GM11168 (cell line): ENCODE measurements at regions not wholly inside any gene's neighbourhood (a gene's known extent, or its start where the extent isn't known, plus 50 kb on each side); places are given as distances from the start of the nearest gene placed in this dataset.

Experiments
- in situ Hi-C: fragments of 300-500 bp; cut with MboI; formaldehyde crosslinking; loops from one replicate; pipeline ENCODE4 v1.12.0; 2022; ENCODE audit warnings: low sequenced_read_pairs; ENCODE audit not compliant: unreplicated experiment

DNA sequence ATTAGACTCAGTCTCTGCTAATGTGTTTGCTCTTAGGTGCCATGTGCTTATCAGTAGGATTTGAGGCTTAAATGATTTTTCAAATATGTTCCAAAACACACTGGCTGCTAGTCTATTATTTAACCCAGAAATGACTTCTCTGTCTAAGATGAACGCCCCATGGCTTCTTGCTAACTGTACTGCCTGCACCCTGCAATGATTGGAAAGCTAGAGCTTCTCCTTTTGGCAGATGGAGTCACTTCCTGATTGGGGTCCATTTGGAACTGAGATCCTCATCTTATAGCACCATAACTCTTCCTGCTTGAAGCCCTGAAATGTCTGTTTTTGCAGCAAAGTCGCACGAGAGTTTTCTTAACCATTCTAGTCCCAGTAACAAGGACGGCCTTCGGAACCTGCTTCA is 186.5 kb upstream of the ADO start:
- in situ Hi-C loops: loop anchor here (5.0 to 10.0 kb wide), 2 partner anchors 67 to 194 kb away; no protein-coding TSS in a partner anchor

DNA sequence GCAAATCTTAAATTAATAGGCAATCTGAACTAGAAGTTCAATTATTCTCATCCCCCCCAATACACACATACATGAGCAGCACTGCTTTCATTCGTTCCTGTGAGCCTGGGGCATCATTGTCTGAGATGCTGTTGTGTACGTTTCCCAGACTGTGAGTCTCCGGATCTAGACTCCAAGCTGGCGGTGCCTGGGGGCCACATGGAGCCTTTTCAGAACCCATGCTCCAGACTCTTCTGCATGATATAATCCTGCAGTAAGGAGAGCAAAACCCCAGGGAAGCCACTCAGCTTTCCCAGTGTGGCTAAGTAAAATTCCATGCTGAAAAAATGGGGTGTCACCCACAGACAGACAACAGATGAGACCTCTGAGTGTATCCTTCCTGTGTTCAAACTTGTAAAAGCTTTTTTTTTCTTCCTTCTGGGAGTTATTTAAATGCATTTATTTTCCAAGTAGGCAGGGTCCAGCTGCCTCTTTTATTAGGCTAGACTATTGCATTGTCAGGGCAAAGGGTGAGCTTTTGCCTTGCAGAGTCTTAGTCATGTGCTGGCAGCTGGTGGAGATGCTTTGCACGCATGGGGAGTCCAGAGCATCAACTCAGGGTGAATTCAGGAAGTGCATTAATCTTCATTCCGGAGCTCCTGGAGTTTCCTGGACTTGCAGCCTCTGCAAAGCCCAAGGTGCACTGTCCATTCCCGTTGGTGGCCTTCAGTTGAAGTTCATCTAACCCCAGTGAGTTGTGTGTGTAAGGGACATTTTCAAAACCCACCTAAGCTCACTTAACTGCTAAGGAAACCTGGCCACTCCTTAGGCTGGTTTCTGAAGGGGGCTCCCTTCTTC is 185.7 kb upstream of the ADO start:
- in situ Hi-C loops: loop anchor here (5.0 to 10.0 kb wide), 2 partner anchors 66 to 194 kb away; no protein-coding TSS in a partner anchor

DNA sequence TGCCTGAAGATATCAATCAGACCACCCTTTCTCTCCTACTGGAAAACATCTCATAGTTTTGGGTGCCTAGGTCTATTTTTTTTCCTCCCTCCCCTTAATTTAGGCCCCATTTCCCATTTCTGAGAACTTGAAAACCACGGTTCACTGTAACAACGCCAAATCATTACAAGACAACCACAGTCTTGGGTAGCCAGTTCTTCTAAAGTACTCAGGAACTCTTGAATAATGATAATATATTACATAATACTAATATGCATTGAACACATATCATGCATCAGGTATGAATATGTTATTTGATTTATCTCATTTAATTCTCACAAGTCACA is 185.1 kb upstream of the ADO start:
- in situ Hi-C loops: loop anchor here (5.0 to 10.0 kb wide), 2 partner anchors 65 to 193 kb away; no protein-coding TSS in a partner anchor

DNA sequence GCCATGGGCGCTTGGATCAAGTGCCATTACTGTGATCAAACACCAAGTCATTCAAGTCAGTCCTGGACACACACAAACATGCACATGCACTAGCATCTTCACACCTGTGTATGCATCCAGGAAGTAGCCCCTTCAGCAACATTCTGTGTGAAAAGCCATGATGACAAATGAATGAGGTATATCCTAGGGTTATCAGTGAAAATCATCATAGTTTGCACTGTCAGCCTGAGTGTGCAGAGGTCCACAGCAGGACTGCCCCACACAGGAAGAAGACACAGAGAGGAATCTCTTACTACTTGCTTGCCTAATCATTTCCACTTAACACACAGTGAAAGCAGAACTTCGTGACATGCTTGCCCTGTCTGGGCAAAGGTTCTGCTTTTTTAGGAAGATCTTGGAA is 184.0 kb upstream of the ADO start:
- in situ Hi-C loops: no loop called here

DNA sequence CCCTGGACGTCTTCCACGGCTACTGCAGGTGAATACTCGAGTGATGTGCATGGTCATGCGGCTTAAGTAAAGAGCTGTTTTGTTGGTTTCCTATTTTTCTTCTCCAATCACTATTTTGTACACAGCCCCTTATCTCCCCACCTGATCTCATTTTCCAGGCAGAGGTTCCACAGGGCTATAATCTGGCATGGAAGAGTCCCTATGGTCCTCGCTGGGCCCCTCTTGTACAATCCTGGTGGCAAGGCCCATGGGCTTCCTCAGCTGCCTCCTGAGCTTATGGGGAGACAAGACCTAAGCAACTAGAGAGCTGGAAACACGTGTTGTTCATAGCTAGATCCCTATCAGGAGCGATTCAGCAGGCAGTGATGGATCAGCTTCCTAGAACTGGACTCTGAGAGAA is 181.3 kb upstream of the ADO start:
- in situ Hi-C loops: no loop called here

DNA sequence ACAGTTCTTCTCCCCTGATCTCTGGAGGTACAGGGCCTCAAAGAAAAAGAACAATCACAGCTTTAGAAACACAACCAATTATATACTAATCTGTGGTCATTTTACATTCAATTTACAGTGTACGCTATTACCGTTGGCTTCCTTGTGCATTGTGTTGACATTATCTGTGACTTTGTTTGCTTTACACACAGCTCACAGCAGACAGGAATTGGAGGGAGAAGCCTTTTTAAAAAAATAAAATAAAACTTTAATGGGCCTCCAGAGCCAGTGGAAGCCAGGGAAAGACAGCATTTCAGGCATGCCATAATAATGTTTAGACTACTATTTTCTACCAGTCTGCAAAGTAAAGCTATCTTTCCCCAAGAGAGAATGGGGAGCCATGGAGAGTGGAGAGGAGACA is 179.0 kb upstream of the ADO start:
- in situ Hi-C loops: no loop called here

DNA sequence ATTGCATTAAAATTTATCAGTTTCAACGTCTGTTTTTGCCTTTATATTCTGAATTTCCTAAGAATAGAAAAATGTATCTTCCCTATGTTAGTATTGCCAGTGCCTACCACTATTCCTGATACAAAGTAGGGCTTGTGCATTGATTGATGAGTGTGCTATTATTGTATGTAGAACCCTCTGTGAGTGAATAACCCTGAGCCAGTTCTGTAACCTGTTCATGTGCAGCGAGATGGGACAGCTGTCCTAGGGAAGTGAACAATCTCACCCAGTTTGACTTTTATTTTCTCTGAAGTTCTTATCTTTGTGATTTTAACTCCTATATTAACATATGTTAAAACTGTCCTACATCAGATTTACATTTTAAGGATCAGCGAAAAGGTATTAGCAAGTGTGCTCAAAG is 178.4 kb upstream of the ADO start:
- in situ Hi-C loops: no loop called here

DNA sequence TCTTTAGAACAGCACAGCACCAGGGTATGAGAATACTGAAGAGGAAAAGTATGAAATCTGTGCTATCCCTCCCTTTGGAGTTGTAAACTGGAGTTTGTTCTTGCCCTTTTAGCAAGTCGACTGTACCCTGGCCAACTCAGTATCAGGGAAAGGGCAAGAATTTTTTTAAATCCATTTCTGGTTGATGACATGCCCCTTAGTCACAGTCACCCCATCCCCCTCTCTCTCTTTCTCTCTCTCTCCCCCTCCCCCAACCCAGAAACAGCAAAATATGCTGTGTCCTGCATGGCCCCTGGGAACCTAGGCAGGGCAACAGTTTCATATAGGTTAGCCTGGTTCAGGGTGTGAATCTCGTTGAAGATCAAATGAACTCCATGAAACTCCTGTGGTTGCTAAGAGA is 177.7 kb upstream of the ADO start:
- in situ Hi-C loops: no loop called here

DNA sequence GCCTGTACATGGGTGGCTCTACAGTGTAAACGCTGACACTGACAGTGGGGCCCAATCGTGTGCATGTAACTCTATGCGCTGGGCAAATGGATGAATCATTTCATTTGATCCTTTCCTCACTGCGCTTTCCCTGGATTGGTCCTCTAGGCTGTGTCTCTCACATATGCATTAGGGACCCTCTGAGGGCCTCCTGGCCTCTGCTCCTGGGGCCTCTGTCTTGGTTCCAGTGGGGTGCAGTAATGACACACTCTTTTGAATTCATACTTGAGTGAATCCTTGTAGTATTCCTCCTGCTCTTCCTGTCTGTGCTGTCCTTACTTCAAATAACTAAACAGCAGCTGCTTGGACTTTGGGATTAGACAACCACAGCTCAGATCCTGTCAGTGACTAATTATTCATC is 176.5 kb upstream of the ADO start:
- in situ Hi-C loops: no loop called here

DNA sequence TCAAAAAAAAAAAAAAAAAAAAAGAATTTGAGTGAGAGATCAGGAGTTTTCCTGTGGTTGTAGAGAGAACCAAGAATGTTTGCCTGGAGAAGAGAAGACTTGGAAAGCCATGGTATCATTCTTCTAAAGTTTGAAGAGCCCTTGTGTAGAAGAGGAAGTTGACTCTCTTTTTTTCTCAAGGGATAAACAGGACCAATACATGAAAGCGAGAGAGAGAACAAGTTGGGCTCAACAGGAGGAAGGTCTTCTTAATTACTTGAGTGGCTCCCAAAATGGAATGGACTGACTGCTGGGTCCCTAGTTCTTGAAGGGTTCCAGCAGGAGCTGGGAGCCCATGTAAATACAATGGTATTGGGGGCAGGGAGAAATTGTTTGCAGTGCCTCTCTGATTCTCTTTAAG is 173.3 kb upstream of the ADO start:
- in situ Hi-C loops: no loop called here

DNA sequence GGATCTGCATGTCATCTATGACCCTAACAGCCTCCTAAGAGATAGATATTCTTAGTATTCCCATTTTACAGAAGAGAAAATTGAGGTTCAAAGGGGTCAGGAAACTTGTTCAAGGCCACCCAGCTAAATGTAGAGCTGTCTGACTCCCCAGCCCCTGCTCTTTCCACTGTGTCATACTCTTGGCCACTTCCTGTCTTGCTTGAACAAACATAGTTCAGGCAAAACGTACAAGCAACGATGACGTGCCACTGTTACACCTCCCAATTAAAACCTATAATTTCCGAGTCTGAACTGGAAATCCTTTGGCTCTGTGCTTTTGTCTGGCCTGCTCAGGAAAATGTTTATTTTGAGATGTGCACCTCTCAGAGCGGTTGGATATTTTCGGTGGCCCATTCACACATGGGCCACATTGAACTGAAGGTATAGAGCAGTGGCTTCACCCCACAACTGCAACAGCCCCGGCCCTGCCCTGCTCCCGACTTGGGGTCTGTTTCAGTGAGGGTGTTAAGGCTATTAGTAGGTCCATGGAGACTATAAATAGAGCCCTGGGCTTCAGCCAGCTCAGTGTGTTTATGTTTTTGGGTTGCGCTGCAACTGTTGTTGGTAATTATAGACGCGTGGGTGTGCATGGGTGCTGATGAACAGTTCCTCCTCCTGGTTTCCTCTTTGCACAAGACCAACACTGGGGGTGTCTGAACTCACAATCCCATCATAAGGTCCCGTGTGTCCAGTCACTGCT is 172.3 kb upstream of the ADO start:
- in situ Hi-C loops: no loop called here

DNA sequence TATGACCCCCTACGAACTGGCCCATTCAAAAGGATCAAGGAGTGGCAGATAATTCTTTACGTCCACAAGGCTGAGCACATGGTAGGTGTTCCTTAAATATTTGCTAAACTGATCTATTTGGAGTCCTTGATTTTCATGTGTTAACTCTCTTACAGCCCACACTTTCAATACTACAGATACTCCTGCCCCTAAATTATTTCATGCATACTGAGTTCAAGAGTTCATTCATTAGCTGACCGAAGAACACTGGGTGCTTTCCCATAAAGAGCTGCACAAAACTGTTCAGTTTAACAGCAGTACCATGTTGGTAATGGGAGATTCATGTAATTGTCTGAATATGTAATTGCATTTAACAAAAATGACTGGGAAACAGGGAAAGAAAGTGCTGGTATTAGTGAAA is 170.5 kb upstream of the ADO start:
- in situ Hi-C loops: no loop called here

DNA sequence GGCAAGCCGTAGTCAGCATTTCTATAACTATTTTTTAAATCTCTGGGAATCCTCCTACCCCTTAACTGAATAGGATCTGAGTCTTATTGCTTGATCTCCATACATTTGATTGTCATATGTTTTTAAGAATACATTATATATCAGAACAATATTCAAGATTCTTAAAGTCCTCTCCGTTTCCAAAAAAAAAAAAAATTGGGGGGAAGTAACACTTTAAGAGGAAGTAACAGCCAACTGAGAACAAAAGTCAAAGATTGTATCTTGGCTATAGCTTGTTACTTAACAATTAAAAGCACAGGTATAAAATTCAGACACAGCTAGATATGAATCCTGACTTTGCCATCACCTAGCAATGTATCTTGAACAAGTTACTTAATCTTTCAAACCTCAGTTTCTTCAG is 169.9 kb upstream of the ADO start:
- in situ Hi-C loops: no loop called here

DNA sequence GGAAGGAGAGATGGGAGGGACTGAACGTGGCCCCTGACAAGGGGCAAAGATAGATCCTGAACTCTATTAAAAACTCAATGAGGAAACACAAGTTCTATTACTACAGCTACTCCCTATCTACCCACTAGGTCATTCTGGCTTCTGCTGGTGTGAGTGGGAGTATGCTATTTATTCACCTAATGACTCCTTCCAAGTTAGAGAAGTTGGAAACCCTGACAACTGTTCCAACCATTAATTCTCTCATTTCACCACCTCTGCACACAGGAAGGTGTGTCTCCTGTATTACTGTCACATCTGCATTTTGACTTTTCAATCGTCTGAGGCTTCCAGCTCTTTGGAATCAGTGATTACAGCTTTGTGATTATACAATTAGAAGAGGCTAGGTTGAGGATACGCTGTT is 169.4 kb upstream of the ADO start:
- in situ Hi-C loops: no loop called here

DNA sequence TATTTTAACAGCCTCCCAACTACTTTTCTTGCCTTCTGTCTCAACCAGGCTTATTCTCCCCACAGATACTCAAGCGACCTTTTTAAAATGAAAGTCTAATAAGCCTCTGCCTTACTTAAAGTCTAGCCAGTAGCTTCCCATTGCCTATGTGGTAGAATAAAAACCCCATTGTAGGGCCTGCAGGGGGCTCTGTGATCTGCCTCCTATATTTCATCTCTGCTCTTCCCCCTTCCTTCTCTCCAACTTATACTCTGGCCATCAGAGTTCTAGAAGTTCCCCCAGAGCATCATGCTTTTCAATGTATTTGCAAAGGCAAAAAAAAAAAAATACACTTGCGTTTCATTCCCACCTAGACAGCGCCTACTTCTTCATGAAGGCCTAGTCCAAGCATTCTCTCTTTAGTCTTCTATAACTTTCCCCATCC is 167.7 kb upstream of the ADO start:
- in situ Hi-C loops: no loop called here

DNA sequence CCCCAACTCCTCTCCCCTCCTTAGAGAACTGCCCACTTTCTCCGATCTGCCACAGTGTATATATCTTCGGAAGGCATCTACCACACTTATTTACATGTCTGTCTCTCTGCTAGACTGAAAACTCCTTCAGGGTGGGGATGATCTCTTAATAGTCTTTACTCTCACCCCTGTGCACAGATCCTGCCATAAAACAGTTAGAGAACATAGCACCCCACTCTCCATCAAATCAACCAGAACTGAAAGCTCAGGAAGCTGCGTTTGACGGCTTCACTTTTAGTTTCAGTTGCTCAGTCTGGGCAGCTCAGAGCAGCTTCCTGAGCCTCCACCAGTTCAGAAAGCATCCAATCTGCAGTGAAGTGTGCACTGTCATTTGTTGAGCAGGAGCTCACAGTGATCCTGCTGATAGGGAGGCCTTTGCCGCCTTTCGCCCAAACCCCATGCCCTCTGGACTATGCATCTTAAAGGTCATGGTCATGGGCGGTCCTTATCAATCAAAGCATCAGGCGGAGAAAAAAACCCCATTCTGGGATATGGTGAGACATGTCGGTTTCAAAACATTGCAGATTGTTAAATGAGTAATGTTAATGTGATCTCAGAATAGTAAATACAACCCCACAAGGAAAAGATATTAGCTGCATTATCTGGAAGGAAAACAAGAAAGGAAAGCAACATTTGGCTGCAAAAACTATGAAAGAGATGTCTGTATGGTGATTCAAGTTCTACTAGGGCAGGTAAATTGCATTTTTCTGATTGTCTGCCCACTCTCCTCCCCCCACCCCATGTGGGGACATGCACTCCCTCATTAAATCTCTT is 167.1 kb upstream of the ADO start:
- in situ Hi-C loops: no loop called here

DNA sequence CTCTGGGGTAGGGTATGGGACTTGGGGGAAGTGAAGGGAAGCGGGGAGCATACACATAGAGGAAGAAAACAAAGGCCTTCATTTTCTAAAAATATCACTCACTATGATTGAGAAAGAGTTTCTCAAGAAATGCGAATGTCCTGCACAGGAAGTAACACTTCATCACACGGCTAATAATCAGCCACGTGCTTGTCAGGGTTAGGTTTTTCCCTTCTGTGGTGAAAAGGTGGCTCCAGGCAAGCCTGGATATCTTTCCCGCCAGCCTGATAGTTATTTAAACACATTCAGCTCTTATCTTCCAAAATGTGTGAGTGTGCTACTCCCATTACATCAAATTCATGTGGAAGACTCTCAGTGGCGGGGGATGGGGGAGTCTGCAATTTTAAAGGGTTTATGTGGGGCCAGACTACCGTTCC is 166.4 kb upstream of the ADO start:
- in situ Hi-C loops: no loop called here

DNA sequence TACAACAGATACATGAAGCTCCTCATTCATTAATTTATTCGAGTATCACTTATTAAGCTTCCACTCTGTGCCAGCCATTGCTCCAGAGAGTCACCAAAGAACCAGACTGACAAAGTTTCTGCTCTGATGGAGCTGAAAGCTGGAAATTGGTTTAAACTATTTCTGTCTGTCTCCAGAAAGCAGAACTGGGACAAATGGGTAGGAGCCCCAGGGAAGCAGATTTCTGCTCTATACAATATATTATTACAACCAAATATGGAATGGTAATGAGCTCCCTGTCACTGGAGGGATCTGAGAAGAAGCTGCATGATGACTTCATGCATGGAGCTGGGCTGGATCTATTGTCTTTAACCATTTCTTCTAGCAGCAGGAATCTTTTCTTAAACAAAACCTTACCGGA is 165.4 kb upstream of the ADO start:
- in situ Hi-C loops: no loop called here

DNA sequence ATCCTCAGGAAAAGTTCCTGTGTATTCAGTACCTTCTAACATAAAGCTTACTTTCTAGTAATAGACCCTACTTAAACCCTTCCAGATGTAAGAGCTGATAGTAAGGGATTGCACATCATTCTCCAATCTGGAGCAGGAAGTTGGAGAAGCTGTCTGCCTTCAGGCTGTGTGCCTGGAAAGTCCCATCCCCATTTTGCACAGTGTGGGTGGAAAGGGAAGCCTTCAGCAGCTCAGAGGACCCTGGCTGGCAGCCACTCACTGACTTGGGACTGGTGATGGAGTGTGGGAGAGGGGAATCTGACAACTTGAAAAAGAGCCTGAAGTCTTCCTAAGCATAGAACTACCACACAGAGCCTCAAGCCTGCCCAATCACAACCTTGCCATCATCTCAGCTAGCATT is 164.1 kb upstream of the ADO start:
- in situ Hi-C loops: no loop called here

DNA sequence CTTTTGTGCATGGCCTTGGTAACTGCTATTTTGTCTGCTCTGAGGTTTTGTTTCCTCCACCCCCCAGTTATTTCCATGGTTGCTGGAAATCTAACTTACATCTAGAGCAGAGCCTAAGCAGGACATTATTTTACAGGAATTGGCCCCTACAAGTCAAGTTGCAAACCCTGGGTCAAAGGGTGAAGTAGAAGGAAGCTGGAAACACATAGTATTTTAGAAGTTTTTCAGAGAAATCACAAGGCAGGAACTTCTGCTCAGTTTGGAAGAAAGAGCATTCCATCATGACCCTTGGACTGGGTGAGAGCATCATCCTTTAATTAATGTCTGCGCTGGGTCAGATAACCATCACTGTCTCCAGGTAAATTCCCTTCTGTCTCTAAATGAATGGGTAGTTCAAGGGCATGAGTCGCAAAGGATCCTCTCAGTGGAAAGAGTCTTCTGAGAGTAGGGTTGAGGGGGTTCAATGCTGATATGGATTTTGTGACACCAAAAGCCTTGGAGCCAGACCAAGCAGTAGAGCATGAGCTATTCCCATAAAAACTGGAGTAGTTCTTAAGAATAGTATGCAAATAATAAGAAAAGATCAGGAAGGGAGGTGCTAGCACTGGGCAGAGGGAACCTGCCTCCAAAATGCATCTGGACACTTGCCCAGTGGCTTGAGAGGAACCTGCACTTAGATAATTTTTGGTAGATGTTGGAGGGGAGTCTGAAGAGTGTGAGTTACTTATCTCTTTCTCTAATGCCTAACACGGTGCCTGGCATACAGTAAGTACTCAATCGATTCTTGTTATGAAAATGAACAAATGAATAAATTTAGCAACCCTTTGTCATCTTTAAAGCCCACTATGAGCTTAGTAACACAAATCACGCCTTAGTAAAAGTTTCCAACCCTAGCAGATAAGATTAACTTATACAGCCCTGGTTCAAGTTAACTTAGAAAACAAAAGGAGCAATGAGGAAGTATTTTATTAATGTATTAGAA is 160.6 kb upstream of the ADO start:
- in situ Hi-C loops: no loop called here
